ENCODE measurements at regions not wholly inside any gene's neighbourhood (a gene's known extent, or its start where the extent isn't known, plus 50 kb on each side); places are given as distances from the start of the nearest gene placed in this dataset.

DNA sequence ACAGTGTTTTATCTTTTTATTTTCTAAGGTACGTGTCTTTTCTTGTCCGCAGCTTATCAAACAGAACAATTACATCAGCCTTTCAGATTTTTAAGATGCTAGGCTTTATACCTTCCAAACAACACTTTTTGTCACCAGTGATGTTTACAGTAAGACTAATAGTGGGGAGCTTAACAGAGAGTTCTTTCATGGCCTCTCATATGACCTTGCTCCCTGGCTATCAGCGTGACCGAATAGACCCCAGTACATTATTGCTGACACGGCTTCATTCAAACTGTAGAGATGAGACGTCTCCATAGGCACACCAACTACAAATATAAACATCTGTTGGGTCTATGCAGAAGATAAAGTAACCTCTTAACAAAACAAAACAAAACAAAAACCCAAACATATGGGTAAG is 477.6 kb upstream of the KCNMB2 start:
- Histone ChIP-seq H3K4me3 (ENCODE audit: low read depth, low read length) (no peak overlapping the region), H3K36me3 (ENCODE audit: control insufficient read depth, insufficient read depth, low read length) (no peaks in the 10 kb centered on the region), H3K27me3 (ENCODE audit: control insufficient read depth, insufficient read depth, low read length) (no peaks in the 10 kb centered on the region)
- FAIRE-seq = no peak
- TF ChIP-seq, protein P1, sequence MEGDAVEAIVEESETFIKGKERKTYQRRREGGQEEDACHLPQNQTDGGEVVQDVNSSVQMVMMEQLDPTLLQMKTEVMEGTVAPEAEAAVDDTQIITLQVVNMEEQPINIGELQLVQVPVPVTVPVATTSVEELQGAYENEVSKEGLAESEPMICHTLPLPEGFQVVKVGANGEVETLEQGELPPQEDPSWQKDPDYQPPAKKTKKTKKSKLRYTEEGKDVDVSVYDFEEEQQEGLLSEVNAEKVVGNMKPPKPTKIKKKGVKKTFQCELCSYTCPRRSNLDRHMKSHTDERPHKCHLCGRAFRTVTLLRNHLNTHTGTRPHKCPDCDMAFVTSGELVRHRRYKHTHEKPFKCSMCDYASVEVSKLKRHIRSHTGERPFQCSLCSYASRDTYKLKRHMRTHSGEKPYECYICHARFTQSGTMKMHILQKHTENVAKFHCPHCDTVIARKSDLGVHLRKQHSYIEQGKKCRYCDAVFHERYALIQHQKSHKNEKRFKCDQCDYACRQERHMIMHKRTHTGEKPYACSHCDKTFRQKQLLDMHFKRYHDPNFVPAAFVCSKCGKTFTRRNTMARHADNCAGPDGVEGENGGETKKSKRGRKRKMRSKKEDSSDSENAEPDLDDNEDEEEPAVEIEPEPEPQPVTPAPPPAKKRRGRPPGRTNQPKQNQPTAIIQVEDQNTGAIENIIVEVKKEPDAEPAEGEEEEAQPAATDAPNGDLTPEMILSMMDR (IDR thresholded peaks at IDR 0.05; ENCODE audit: insufficient read depth, low read length, severe bottlenecking) = no peak
- no peak for DNase-seq (ENCODE audit: low read depth)

DNA sequence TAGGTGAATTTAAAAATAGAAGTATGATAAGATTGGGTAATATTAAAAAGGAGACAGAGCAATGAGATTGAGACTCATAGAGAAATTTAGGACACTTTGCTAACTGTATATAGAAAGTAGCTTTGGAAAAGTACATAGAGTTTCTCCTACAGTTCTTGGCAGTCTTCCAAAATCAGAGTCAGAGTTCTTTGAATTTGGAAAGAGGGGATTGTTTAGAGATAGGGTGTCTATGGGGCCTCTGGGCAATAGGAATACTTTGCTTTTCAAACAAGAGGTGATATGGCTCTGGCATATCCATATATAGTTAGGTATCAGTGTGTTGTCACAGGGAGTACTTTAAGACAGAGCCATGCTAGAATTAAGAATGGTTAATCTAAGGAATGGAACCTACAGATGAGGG is 477.1 kb upstream of the KCNMB2 start:
- TF ChIP-seq, protein P1 (IDR thresholded peaks at IDR 0.05; ENCODE audit: insufficient read depth, low read length, severe bottlenecking) = no peak
- Histone ChIP-seq H3K4me3 (ENCODE audit: low read depth, low read length) (no peak overlapping the region), H3K27me3 (ENCODE audit: control insufficient read depth, insufficient read depth, low read length) (no peaks in the 10 kb centered on the region), H3K36me3 (ENCODE audit: control insufficient read depth, insufficient read depth, low read length) (no peaks in the 10 kb centered on the region)
- DNase-seq (ENCODE audit: low read depth) = no peak
- no peak for FAIRE-seq

DNA sequence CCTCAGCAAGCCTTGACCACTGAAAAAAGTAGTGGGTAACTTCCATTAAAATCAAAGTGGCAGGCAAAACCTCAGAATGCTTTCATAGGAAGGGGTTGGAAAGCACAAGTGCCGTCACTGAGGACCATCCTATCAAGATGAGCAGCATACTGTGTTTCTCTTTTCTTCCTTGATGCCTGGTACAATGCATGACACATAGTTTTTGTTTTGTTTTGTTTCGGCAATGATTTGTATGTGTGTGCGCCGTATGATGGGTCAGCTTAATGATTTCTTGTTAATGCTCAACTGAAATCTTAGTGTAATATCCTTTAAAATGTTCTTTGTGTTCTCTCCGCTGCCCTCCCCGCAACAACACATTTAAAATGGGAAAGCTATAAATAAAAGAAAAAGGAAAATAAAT is 476.4 kb upstream of the KCNMB2 start:
- H3K27me3 ChIP-seq (ENCODE audit: control insufficient read depth, insufficient read depth, low read length) = no peaks in the 10 kb centered on the region
- DNase-seq (ENCODE audit: low read depth) (no peak), FAIRE-seq (no peak)
- H3K4me3 ChIP-seq (ENCODE audit: low read depth, low read length) = no peak overlapping the region
- H3K36me3 ChIP-seq (ENCODE audit: control insufficient read depth, insufficient read depth, low read length) = no peaks in the 10 kb centered on the region
- TF ChIP-seq, protein P1 (IDR thresholded peaks at IDR 0.05; ENCODE audit: insufficient read depth, low read length, severe bottlenecking) = no peak

DNA sequence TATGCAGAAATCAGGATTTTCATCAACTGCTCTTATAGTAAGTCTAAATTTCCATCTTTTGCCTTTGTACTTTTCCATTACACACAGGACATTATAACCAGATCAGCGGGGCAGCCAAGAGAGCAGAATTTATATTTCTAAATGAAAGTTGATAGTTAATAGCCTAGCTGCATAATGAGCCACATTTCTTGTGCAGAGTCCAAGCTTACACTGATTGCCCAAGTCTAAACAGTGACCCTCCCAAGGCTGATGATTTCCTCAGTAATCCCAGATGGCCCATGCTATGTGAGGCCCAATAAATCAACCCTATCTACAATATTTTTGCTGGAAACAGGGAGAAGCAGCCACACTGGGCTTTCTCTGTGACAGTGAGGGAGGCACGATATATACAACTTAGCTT is 475.8 kb upstream of the KCNMB2 start:
- TF ChIP-seq, protein P1 (IDR thresholded peaks at IDR 0.05; ENCODE audit: insufficient read depth, low read length, severe bottlenecking) = no peak
- no peaks in the 10 kb centered on the region for H3K27me3 ChIP-seq (ENCODE audit: control insufficient read depth, insufficient read depth, low read length)
- H3K4me3 ChIP-seq (ENCODE audit: low read depth, low read length) = no peak overlapping the region
- no peak for DNase-seq (ENCODE audit: low read depth)
- no peak for FAIRE-seq
- no peaks in the 10 kb centered on the region for H3K36me3 ChIP-seq (ENCODE audit: control insufficient read depth, insufficient read depth, low read length)

DNA sequence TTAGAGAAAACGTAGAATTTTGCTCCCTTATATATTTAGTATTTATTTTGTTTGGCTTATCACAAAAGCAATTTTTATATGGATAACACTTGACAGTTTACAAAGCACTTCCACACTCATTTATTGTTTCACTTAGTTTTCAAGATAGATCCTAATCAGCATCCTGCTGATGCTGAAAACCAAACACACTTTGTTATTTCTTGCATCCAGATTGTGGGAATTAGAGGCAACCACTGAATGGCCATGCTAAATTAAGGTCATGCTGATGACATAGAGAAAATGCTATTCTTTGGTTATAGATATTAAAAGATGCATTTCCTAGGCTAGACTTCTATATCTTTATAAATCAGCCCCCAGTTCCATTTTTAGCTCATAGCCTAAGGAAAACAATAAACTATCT is 474.1 kb upstream of the KCNMB2 start:
- FAIRE-seq (no peak), DNase-seq (ENCODE audit: low read depth) (no peak)
- TF ChIP-seq, protein P1 (IDR thresholded peaks at IDR 0.05; ENCODE audit: insufficient read depth, low read length, severe bottlenecking) = no peak
- H3K4me3 ChIP-seq (ENCODE audit: low read depth, low read length) = no peak overlapping the region
- H3K27me3 ChIP-seq (ENCODE audit: control insufficient read depth, insufficient read depth, low read length) = no peaks in the 10 kb centered on the region
- no peaks in the 10 kb centered on the region for H3K36me3 ChIP-seq (ENCODE audit: control insufficient read depth, insufficient read depth, low read length)

DNA sequence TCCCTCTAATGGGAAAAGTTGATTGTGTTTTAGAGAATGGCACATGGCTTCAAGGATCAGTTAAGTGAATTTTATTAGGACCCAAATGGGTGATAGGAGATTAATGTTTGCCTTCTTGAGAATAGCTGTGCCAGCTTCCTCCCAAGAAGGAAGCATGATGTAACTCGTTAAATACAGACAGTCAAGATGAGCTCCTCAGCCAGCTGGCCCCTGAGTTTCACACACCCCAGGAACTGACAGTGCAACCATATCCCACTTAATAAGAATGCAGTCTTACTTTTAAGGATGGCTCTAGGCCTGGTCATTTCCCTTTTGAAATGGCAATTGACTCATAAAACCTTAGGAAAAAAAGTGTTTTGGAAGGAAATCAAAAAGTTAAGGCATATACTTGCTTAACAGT is 472.8 kb upstream of the KCNMB2 start:
- Histone ChIP-seq H3K27me3 (ENCODE audit: control insufficient read depth, insufficient read depth, low read length) (no peaks in the 10 kb centered on the region), H3K36me3 (ENCODE audit: control insufficient read depth, insufficient read depth, low read length) (no peaks in the 10 kb centered on the region), H3K4me3 (ENCODE audit: low read depth, low read length) (no peak overlapping the region)
- TF ChIP-seq, protein P1 (IDR thresholded peaks at IDR 0.05; ENCODE audit: insufficient read depth, low read length, severe bottlenecking) = no peak
- no peak for DNase-seq (ENCODE audit: low read depth)
- no peak for FAIRE-seq
